ENCODE measurements at regions not wholly inside any gene's neighbourhood (a gene's known extent, or its start where the extent isn't known, plus 50 kb on each side); places are given as distances from the start of the nearest gene placed in this dataset.

DNA sequence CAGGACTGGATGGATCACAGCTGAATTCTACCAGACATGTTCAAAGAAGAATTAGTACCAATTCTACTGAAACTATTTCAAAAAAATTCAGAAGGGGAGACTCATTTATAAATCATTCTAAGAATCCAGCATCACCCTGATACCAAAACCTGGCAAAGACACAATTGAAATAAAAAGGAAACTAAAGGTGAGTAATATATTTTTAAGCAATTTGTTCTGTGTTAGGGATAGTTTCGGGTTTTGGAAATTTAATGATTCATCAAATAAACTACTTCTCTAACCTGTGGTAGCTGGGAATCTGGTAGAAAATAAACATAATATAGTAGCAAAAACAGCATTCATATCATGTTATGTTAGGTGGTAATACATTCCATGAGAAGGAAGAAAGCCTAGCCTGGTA, 662.2 kb upstream of the BOD1L1 start:
- Histone ChIP-seq H3K23ac (ENCODE audit: insufficient read length) (no peak overlapping the region), H2BK5ac (ENCODE audit: low read depth, low read length) (no peak overlapping the region), H2AFZ (ENCODE audit: low read length) (no peak overlapping the region), H3K4ac (replicated peaks; ENCODE audit: insufficient read length, low read depth, low read length) (no peak overlapping the region), H4K20me1 (replicated peaks in 1 of 2; ENCODE audit: control insufficient read depth in 1 of 2, insufficient read depth in 2 of 2, low read length in 2 of 2) (no peaks in the 10 kb centered on the region), H2AK5ac (ENCODE audit: low read depth, low read length) (no peak overlapping the region), H3K14ac (ENCODE audit: insufficient read length) (no peak overlapping the region), H2BK12ac (ENCODE audit: low read depth, low read length) (no peak overlapping the region), H4K8ac (ENCODE audit: extremely low read depth, insufficient read depth, low read length) (no peak overlapping the region), H4K91ac (replicated peaks; ENCODE audit: insufficient read length, low read length) (no peak overlapping the region), H2BK15ac (ENCODE audit: low read length) (no peak overlapping the region), H3K79me2 (ENCODE audit: control insufficient read depth in 1 of 2, insufficient read depth in 2 of 2, low read length in 2 of 2) (no peaks in the 10 kb centered on the region), H3K4me3 (ENCODE audit: extremely low read depth in 1 of 4, insufficient read depth in 2 of 4, low read depth in 3 of 4, low read length in 4 of 4) (no peak overlapping the region), H3K4me1 (replicated peaks in 1 of 4; ENCODE audit: control insufficient read depth in 3 of 4, insufficient read depth in 4 of 4, low read length in 3 of 4) (0 out of 7 replicates have a peak, but pooled peaks cover 0 to 2% (median 0%) of the 10 kb centered on the region in 4 experiments), H3K79me1 (ENCODE audit: low read depth, low read length) (no peaks in the 10 kb centered on the region), H3K23me2 (ENCODE audit: low read depth, low read length) (no peaks in the 10 kb centered on the region), H3K36me3 (ENCODE audit: control insufficient read depth in 2 of 4, insufficient read depth in 4 of 4, low read length in 3 of 4) (no peaks in the 10 kb centered on the region), H3K9me3 (ENCODE audit: insufficient read depth in 2 of 2, low read depth in 1 of 2, low read length in 1 of 2) (no peaks in the 10 kb centered on the region; a peak in 1 of 4 replicates), H2BK120ac (replicated peaks; ENCODE audit: low read depth, low read length) (no peak overlapping the region), H3K56ac (replicated peaks; ENCODE audit: insufficient read length, low read depth, low read length) (no peak overlapping the region), H3K27me3 (replicated peaks in 1 of 4; ENCODE audit: control insufficient read depth in 3 of 4, extremely low read depth in 1 of 4, insufficient read depth in 3 of 4, low read length in 3 of 4) (no peaks in the 10 kb centered on the region), H3K4me2 (ENCODE audit: insufficient read depth in 1 of 2, low read depth in 2 of 2, low read length in 2 of 2) (no peak overlapping the region), H3K27ac (ENCODE audit: low read depth, low read length) (no peak overlapping the region), H2BK20ac (ENCODE audit: low read length) (no peak overlapping the region), H4K5ac (ENCODE audit: insufficient read length, low read depth, low read length) (no peak overlapping the region), H3K18ac (ENCODE audit: extremely low read depth, low read length) (no peak overlapping the region), H3K9ac (replicated peaks in 1 of 4; ENCODE audit: extremely low read depth in 1 of 4, low read depth in 3 of 4, low read length in 3 of 4) (no peak overlapping the region)
- FAIRE-seq: no peak
- ChIA-PET POLR2A (ENCODE audit: partially characterized antibody) (no interaction called here), CTCF (ENCODE audit: partially characterized antibody) (interaction anchor here (0.5 to 0.6 kb wide), 2 partner anchors 352 to 1074 kb away, joined by 3 read pairs; no protein-coding TSS in a partner anchor)
- WGBS, 2 experiments (ENCODE audit: extremely low coverage in 1 of 2, insufficient coverage in 1 of 2, insufficient read length in 1 of 2, insufficient replicate concordance in 2 of 2, low coverage in 1 of 2, low lambda C conversion rate in 2 of 2, missing lambda C conversion rate in 1 of 2): 95% methylated on average over 1 of the region's 1 CpG; no CpG with 5 or more reads in 1 of the 2 experiments
- no peak for TF ChIP-seq HDAC2 (IDR thresholded peaks at IDR 0.05; ENCODE audit: borderline replicate concordance in 1 of 2, low read depth in 2 of 2, low read length in 2 of 2)
- TF ChIP-seq CHD2 (IDR thresholded peaks at IDR 0.05; ENCODE audit: low read length): no peak
- TF ChIP-seq POLR2AphosphoS5 (IDR thresholded peaks at IDR 0.05; ENCODE audit: low read depth, low read length): no peak
- TF ChIP-seq NANOG (IDR thresholded peaks at IDR 0.05; ENCODE audit: insufficient read depth, low read depth, low read length, poor library complexity, severe bottlenecking): no peak
- TF ChIP-seq JUN (IDR thresholded peaks at IDR 0.05; ENCODE audit: low read depth, low read length): no peak
- no peak for TF ChIP-seq FOSL1 (IDR thresholded peaks at IDR 0.05; ENCODE audit: insufficient read depth, low read depth, low read length)
- no peak for TF ChIP-seq SAP30 (IDR thresholded peaks at IDR 0.05; ENCODE audit: insufficient read depth, insufficient replicate concordance, low read length)
- TF ChIP-seq CBX8 (IDR thresholded peaks at IDR 0.05; ENCODE audit: borderline replicate concordance, low read depth, low read length): no peak
- no peak for TF ChIP-seq CBX5 (IDR thresholded peaks at IDR 0.05; ENCODE audit: low read depth, low read length)
- TF ChIP-seq EGR1 (IDR thresholded peaks at IDR 0.05; ENCODE audit: borderline replicate concordance, low read depth, low read length): no peak
- TF ChIP-seq TAF7 (optimal IDR thresholded peaks at IDR 0.05; ENCODE audit: borderline replicate concordance, low read depth, low read length): no peak
- no peak for TF ChIP-seq SP4 (IDR thresholded peaks at IDR 0.05; ENCODE audit: low read length)
- TF ChIP-seq RBBP5 (IDR thresholded peaks at IDR 0.05; ENCODE audit: borderline replicate concordance, low read depth, low read length): no peak
- no peak for DNase-seq (ENCODE audit: low read depth in 1 of 2, low spot score in 2 of 2)

Measured in H1 (cell line).